Esophagus squamous epithelium (tissue), 5 donors: ENCODE measurements at regions not wholly inside any gene's neighbourhood (a gene's known extent, or its start where the extent isn't known, plus 50 kb on each side); places are given as distances from the start of the nearest gene placed in this dataset.

Experiments used
- DNase-seq: peaks from one replicate; lab custom pipeline; 2025; lab: John Stamatoyannopoulos, UW
- H3K27ac ChIP-seq, 4 donors: fragments of 200-600 bp; sonication (generic); one replicate each; pipeline ENCODE4 v1.5.1; 2016 to 2019; ENCODE audit warnings: mild to moderate bottlenecking in 1 of 4
- H3K27me3 ChIP-seq, 4 donors: fragments of 200-600 bp; sonication (generic); 1 replicate in 3 of 4; 2 replicates in 1 of 4; pipeline versions ENCODE4 v1.5.1 to v1.6.0; 2017 to 2021; ENCODE audit warnings: antibody characterized with exemption in 1 of 4
- H3K36me3 ChIP-seq, 3 donors: fragments of 200-600 bp; sonication (generic); one replicate each; pipeline ENCODE4 v1.5.1; 2016 to 2019
- H3K4me1 ChIP-seq, 3 donors: fragments of 200-600 bp; sonication (generic); one replicate each; pipeline ENCODE4 v1.5.1; 2017 to 2019
- H3K4me3 ChIP-seq, 4 donors: fragments of 200-600 bp; sonication (generic); 1 replicate in 3 of 4; 2 replicates in 1 of 4; pipeline ENCODE4 v1.5.1; 2016 to 2019; ENCODE audit warnings: mild to moderate bottlenecking in 2 of 4, moderate library complexity in 1 of 4
- H3K9me3 ChIP-seq, 3 donors: fragments of 200-600 bp; sonication (generic); one replicate each; pipeline ENCODE4 v1.5.1; 2016 to 2019
- CTCF ChIP-seq, 6 experiments: fragments of 450-650 bp in 4 of 6; fragments of 200-600 bp in 2 of 6; sonication (generic) in 2 of 6; IDR thresholded peaks; one replicate each; pipeline ENCODE4 v1.5.1; 2016 to 2019; ENCODE audit warnings: antibody characterized with exemption in 6 of 6, mild to moderate bottlenecking in 4 of 6, moderate library complexity in 4 of 6
- POLR2A ChIP-seq, 4 donors: fragments of 450-650 bp; IDR thresholded peaks; one replicate each; pipeline ENCODE4 v1.6.1; 2017; ENCODE audit warnings: antibody characterized with exemption in 4 of 4, mild to moderate bottlenecking in 4 of 4, moderate library complexity in 3 of 4
- WGBS, 2 donors: methylation state at CpG; one replicate each; pipeline ENCODE4 v1.1.5; 2018; 5-methylcytosine and 5-hydroxymethylcytosine counted together
- intact Hi-C: fragments of 100-400 bp; cut with DNase I; formaldehyde crosslinking; loops from one replicate; pipeline ENCODE4 v1.15.0; 2022
- donor health status: DM: yes; HTN: yes; CAD: no.

DNA sequence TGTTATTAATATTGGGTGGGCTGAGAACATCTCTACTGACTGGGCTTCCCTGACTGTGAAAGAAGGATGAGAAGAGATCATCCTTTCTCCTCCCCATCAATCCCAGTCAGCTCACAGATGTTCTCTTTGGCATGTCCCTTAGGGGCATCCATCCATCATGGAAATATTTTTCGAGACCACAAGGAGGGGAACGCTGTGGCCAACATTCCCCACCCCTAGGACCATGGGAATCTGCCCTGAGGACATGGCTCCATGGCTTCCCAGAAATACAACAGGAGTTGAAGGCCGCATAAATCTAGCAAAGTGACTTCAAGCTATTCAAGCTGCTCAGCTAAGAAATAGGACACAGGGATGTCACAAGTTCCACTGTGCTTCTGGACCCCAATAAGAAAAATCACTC is 456.8 kb downstream of the MED13L start:
- H3K36me3 ChIP-seq, result no peaks in the 10 kb centered on the region
- DNase-seq, result no peak
- 31 to 54% methylated on average over 3 of the region's 3 CpGs for WGBS, 2 donors

DNA sequence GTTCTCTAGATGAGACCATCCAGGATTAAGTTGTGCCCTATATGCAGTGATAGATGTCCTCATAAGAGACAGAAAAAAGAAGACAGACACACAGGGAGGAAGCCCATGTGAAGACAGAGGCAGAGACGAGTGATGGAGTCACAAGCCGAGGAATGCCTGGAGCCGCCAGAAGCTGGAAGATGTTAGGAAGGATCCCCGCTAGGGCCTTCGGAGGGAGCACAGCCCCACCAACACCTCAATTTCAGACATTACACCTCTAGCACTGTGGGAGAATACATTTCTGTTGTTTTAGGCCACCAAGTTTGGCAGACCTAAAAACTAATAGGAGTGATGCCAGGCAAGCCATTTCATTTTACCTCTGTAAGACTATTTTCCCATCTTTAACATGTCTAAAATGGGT is 458.5 kb downstream of the MED13L start:
- TF ChIP-seq CTCF (IDR thresholded peaks at IDR 0.05) (no peak), POLR2A (IDR thresholded peaks at IDR 0.05) (no peak)
- H3K27me3 ChIP-seq, result peaks cover 0 to 29% (median 0%) of the 10 kb centered on the region in 4 donors
- no peak overlapping the region for H3K4me3 ChIP-seq
- H3K4me1 ChIP-seq, result no peaks in the 10 kb centered on the region
- H3K36me3 ChIP-seq, result no peaks in the 10 kb centered on the region
- H3K9me3 ChIP-seq, result no peaks in the 10 kb centered on the region
- H3K27ac ChIP-seq, result no peak overlapping the region
- DNase-seq, result no peak
- WGBS, 2 donors, result 87 to 89% methylated on average over 5 of the region's 5 CpGs
- intact Hi-C loops, result no loop called here

More for the DNA sequence above, 456.8 kb downstream of the MED13L start:
- H3K4me3 ChIP-seq, result no peak overlapping the region
- intact Hi-C loops, result no loop called here
- H3K4me1 ChIP-seq, result no peaks in the 10 kb centered on the region
- no peak for TF ChIP-seq CTCF (IDR thresholded peaks at IDR 0.05)
- no peak for TF ChIP-seq POLR2A (IDR thresholded peaks at IDR 0.05)
- peaks cover 0 to 18% (median 0%) of the 10 kb centered on the region in 4 donors for H3K27me3 ChIP-seq
- H3K9me3 ChIP-seq, result peaks cover 0 to 6% (median 0%) of the 10 kb centered on the region in 3 donors
- no peak overlapping the region for H3K27ac ChIP-seq

- intact Hi-C loops, result no loop called here
- Histone ChIP-seq H3K27me3 (peaks cover 0 to 32% (median 0%) of the 10 kb centered on the region in 4 donors), H3K36me3 (no peaks in the 10 kb centered on the region), H3K9me3 (no peaks in the 10 kb centered on the region), H3K4me3 (no peak overlapping the region), H3K27ac (no peak overlapping the region), H3K4me1 (no peaks in the 10 kb centered on the region)
- no peak for TF ChIP-seq CTCF (IDR thresholded peaks at IDR 0.05)
- no peak for TF ChIP-seq POLR2A (IDR thresholded peaks at IDR 0.05)
- DNase-seq, result no peak
- WGBS, 2 donors, result 34 to 37% methylated on average over 8 to 9 of the region's 9 CpGs
These were observed 460.1 kb downstream of the MED13L start for GRCh38 chr12:115817389-115817788.

DNA sequence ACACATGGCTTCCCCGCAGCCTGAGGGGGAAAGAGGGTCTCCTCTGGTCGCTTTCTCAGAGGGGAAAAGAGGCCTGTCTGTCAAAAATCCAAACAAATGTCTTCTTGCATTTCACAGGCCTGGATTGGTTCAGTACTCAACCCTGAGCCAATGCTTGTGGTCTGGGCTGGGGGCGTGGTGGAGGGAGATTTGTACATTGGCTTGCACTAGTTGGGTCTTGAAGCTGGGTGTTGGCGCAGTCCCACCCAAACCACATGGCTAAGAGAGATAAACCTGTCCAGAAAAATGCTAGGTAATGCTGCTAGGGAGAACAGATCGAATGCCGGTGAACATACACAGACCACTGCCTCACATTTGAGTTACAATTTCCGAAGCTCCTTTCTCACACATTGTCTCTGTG is 461.6 kb downstream of the MED13L start:
- no peak for DNase-seq
- intact Hi-C loops, result no loop called here
- TF ChIP-seq CTCF (IDR thresholded peaks at IDR 0.05) (no peak), POLR2A (IDR thresholded peaks at IDR 0.05) (no peak)
- 69 to 84% methylated on average over 7 of the region's 7 CpGs for WGBS, 2 donors
- peaks cover 0 to 6% (median 0%) of the 10 kb centered on the region in 3 donors for H3K9me3 ChIP-seq
- H3K27ac ChIP-seq, result no peak overlapping the region
- H3K27me3 ChIP-seq, result peaks cover 0 to 36% (median 0%) of the 10 kb centered on the region in 4 donors
- no peaks in the 10 kb centered on the region for H3K4me1 ChIP-seq
- H3K4me3 ChIP-seq, result no peak overlapping the region
- H3K36me3 ChIP-seq, result no peaks in the 10 kb centered on the region

GRCh38 chr12:115813256-115813655 is 464.2 kb downstream of the MED13L start:
- intact Hi-C loops, result no loop called here
- WGBS, 2 donors, result 58 to 59% methylated on average over 2 of the region's 2 CpGs
- Histone ChIP-seq H3K4me1 (no peaks in the 10 kb centered on the region), H3K9me3 (peaks cover 0 to 6% (median 0%) of the 10 kb centered on the region in 3 donors), H3K27ac (no peak overlapping the region), H3K36me3 (no peaks in the 10 kb centered on the region), H3K4me3 (no peak overlapping the region), H3K27me3 (peaks cover 0 to 45% (median 0%) of the 10 kb centered on the region in 4 donors)
- DNase-seq, result no peak
- TF ChIP-seq POLR2A (IDR thresholded peaks at IDR 0.05) (no peak), CTCF (IDR thresholded peaks at IDR 0.05) (no peak)
